B cell (primary cell): ENCODE measurements at regions not wholly inside any gene's neighbourhood (a gene's known extent, or its start where the extent isn't known, plus 50 kb on each side); places are given as distances from the start of the nearest gene placed in this dataset.

Experiments
- EZH2 ChIP-seq: IDR thresholded peaks from 2 replicates; pipeline ENCODE4 v1.6.1; 2012; ENCODE audit warnings: borderline replicate concordance, low read depth, mild to moderate bottlenecking, moderate library complexity, low read length; ENCODE audit not compliant: insufficient read depth, poor library complexity, severe bottlenecking
- TF ChIP-seq, protein P1 (sequence below): fragments of 200-600 bp; IDR thresholded peaks from one replicate; pipeline ENCODE4 v1.8.0; 2022; ENCODE audit warnings: antibody characterized with exemption, mild to moderate bottlenecking

DNA sequence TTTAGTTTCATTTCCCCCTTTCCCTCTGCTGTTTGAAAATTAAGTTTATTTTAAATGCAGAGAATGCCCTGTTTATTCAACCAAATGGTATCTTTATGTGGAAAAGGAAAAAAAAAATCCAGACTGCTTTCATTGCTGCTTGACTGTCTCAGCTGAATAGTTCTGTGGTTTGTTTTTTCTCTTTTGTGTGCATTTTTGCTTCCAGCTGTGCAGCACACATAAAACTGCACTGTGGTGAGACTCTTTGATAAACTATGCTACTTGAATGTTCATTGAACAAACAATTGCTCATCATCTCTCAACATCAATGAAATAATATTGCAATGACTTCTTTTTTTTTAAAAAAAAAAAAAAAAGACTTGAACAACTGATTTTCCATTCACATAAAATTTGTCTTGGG lies 78.6 kb upstream of the GLI3 start:
- TF ChIP-seq, protein P1, sequence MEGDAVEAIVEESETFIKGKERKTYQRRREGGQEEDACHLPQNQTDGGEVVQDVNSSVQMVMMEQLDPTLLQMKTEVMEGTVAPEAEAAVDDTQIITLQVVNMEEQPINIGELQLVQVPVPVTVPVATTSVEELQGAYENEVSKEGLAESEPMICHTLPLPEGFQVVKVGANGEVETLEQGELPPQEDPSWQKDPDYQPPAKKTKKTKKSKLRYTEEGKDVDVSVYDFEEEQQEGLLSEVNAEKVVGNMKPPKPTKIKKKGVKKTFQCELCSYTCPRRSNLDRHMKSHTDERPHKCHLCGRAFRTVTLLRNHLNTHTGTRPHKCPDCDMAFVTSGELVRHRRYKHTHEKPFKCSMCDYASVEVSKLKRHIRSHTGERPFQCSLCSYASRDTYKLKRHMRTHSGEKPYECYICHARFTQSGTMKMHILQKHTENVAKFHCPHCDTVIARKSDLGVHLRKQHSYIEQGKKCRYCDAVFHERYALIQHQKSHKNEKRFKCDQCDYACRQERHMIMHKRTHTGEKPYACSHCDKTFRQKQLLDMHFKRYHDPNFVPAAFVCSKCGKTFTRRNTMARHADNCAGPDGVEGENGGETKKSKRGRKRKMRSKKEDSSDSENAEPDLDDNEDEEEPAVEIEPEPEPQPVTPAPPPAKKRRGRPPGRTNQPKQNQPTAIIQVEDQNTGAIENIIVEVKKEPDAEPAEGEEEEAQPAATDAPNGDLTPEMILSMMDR: no peak
- TF ChIP-seq EZH2: no peak
